HEK293T (cell line): ENCODE measurements at regions not wholly inside any gene's neighbourhood (a gene's known extent, or its start where the extent isn't known, plus 50 kb on each side); places are given as distances from the start of the nearest gene placed in this dataset.

Source experiments
- CTBP1 ChIP-seq: fragments of 450-650 bp; IDR thresholded peaks from 2 replicates; pipeline ENCODE4 v1.6.1; 2016; ENCODE audit warnings: borderline replicate concordance
- ELF4 ChIP-seq: fragments of 450-650 bp; IDR thresholded peaks from 2 replicates; pipeline ENCODE4 v1.6.1; 2017; ENCODE audit warnings: antibody characterized with exemption
- PKNOX1 ChIP-seq: fragments of 450-650 bp; IDR thresholded peaks from 2 replicates; pipeline ENCODE4 v1.6.1; 2016
- SP1 ChIP-seq: fragments of 450-650 bp; IDR thresholded peaks from 2 replicates; pipeline ENCODE4 v1.6.1; 2017

GRCh38 chr4:19167311-19167710, 1084.4 kb upstream of the SLIT2 start:
- TF ChIP-seq SP1, result no peak
- TF ChIP-seq ELF4, result no peak
- no peak for TF ChIP-seq CTBP1
- TF ChIP-seq PKNOX1, result no peak
